Loucy (cell line): ENCODE measurements at regions not wholly inside any gene's neighbourhood (a gene's known extent, or its start where the extent isn't known, plus 50 kb on each side); places are given as distances from the start of the nearest gene placed in this dataset.

Experiments
- H2AFZ ChIP-seq: fragments of 200-600 bp; sonication (generic); 2 replicates; pipeline ENCODE4 v1.6.0; 2016; ENCODE audit warnings: antibody characterized with exemption, mild to moderate bottlenecking, low read length, moderate library complexity
- H3F3A ChIP-seq: fragments of 200-600 bp; 2 replicates; pipeline ENCODE4 v1.6.0; 2016; ENCODE audit warnings: antibody characterized with exemption, low read depth, mild to moderate bottlenecking
- H3K27me3 ChIP-seq: fragments of 200-600 bp; sonication (generic); 2 replicates; pipeline ENCODE4 v1.6.1; 2014; ENCODE audit warnings: low read length, mild to moderate bottlenecking; ENCODE audit not compliant: insufficient read depth, poor library complexity, severe bottlenecking
- H3K36me3 ChIP-seq: fragments of 200-600 bp; sonication (generic); 2 replicates; pipeline ENCODE4 v1.6.1; 2016; ENCODE audit warnings: low read length; ENCODE audit not compliant: insufficient read depth
- H3K4me1 ChIP-seq: fragments of 200-600 bp; sonication (generic); 2 replicates; pipeline ENCODE4 v1.5.1; 2014; ENCODE audit warnings: low read length, mild to moderate bottlenecking; ENCODE audit not compliant: insufficient read depth, poor library complexity, severe bottlenecking
- H3K4me2 ChIP-seq: fragments of 200-600 bp; sonication (generic); 2 replicates; pipeline ENCODE4 v1.6.0; 2014; ENCODE audit warnings: antibody characterized with exemption, low read length, low read depth, mild to moderate bottlenecking; ENCODE audit not compliant: poor library complexity, severe bottlenecking
- H3K4me3 ChIP-seq: fragments of 200-600 bp; sonication (generic); 2 replicates; pipeline ENCODE4 v1.5.1; 2014; ENCODE audit warnings: low read length, mild to moderate bottlenecking, mixed read lengths; ENCODE audit not compliant: poor library complexity, severe bottlenecking
- H3K79me2 ChIP-seq: fragments of 200-600 bp; sonication (generic); 2 replicates; pipeline ENCODE4 v1.6.1; 2014; ENCODE audit warnings: low read length; ENCODE audit not compliant: insufficient read depth
- H3K9ac ChIP-seq: fragments of 200-600 bp; sonication (generic); 2 replicates; pipeline ENCODE4 v1.6.0; 2014; ENCODE audit warnings: mild to moderate bottlenecking, low read depth, low read length, moderate library complexity; ENCODE audit not compliant: poor library complexity, severe bottlenecking
- H3K9me2 ChIP-seq: fragments of 200-600 bp; sonication (generic); replicated peaks from 2 replicates; pipeline ENCODE4 v1.6.1; 2016; ENCODE audit warnings: low read depth, low read length, mixed read lengths
- H3K9me3 ChIP-seq: fragments of 200-600 bp; sonication (generic); 2 replicates; pipeline ENCODE4 v1.6.1; 2014; ENCODE audit warnings: mild to moderate bottlenecking, antibody characterized with exemption, low read length, low read depth; ENCODE audit not compliant: insufficient read depth
- H4K20me1 ChIP-seq: fragments of 200-600 bp; sonication (generic); 2 replicates; pipeline ENCODE4 v1.6.0; 2014; ENCODE audit warnings: antibody characterized with exemption, low read length, mild to moderate bottlenecking; ENCODE audit not compliant: insufficient read depth, poor library complexity, severe bottlenecking
- EZH2phosphoT487 ChIP-seq: fragments of 200-600 bp; IDR thresholded peaks from 2 replicates; pipeline ENCODE4 v1.6.1; 2018; ENCODE audit warnings: antibody characterized with exemption, mild to moderate bottlenecking, moderate library complexity, borderline replicate concordance
- TF ChIP-seq, protein P1 (sequence below): fragments of 200-600 bp; sonication (generic); conservative IDR thresholded peaks from 2 replicates; pipeline ENCODE4 v1.5.1; 2014; ENCODE audit warnings: mild to moderate bottlenecking, antibody characterized with exemption, low read length

DNA sequence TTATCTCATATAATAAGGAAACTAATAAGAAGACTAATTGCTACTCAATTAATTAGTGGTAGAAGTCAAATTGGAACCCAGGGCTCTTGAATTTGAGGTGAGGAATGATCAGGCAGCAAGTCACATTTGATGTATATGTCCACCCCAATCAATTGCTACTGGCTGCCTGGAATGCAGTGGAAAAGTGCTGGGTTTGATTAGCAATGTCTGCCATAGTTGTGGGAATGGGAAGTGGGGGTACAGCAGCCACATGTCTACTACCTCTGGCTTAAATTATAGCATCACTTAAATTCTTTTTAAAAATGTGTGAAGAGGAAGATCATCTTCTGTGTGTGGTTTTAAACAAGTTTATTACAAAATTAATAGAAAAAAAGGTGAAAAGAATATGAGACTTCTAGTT lies 50.8 kb upstream of the NAV2 start:
- H2AFZ ChIP-seq = no peak overlapping the region
- H3K4me3 ChIP-seq = no peak overlapping the region
- H3K4me2 ChIP-seq = no peak overlapping the region
- no peaks in the 10 kb centered on the region for H3K9me2 ChIP-seq
- no peaks in the 10 kb centered on the region; the same call in 1 of the 2 replicates for H3F3A ChIP-seq
- TF ChIP-seq, protein P1, sequence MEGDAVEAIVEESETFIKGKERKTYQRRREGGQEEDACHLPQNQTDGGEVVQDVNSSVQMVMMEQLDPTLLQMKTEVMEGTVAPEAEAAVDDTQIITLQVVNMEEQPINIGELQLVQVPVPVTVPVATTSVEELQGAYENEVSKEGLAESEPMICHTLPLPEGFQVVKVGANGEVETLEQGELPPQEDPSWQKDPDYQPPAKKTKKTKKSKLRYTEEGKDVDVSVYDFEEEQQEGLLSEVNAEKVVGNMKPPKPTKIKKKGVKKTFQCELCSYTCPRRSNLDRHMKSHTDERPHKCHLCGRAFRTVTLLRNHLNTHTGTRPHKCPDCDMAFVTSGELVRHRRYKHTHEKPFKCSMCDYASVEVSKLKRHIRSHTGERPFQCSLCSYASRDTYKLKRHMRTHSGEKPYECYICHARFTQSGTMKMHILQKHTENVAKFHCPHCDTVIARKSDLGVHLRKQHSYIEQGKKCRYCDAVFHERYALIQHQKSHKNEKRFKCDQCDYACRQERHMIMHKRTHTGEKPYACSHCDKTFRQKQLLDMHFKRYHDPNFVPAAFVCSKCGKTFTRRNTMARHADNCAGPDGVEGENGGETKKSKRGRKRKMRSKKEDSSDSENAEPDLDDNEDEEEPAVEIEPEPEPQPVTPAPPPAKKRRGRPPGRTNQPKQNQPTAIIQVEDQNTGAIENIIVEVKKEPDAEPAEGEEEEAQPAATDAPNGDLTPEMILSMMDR = no peak
- TF ChIP-seq EZH2phosphoT487 = no peak
- no peaks in the 10 kb centered on the region for H3K36me3 ChIP-seq
- no peaks in the 10 kb centered on the region for H3K27me3 ChIP-seq
- H3K9ac ChIP-seq = no peak overlapping the region
- peaks cover 36% of the 10 kb centered on the region for H3K4me1 ChIP-seq
- H3K79me2 ChIP-seq = no peaks in the 10 kb centered on the region
- no peaks in the 10 kb centered on the region for H3K9me3 ChIP-seq
- H4K20me1 ChIP-seq = no peaks in the 10 kb centered on the region

DNA sequence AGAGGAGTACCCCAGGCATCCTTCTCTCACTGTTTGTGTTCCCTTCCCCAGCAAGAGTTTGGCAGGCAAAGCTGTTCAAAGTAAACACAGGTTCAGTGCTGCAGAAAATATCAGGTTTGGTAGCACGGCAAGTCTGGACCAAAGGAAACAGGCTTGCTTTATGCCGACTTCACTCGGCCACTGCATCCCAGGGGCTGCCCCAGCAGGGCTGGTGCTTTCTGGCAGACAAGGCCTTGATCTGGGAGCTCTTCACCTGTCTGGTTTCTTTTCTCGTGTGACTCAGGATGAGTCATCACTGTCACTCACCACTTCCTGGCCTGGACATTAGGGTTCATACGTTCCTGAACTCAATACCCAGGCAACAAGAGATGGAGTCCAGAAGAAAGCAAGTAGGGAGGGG lies 52.6 kb upstream of the NAV2 start:
- no peaks in the 10 kb centered on the region; the same call in 1 of the 2 replicates for H3F3A ChIP-seq
- no peaks in the 10 kb centered on the region for H3K79me2 ChIP-seq
- H3K9me2 ChIP-seq = no peaks in the 10 kb centered on the region
- H3K27me3 ChIP-seq = no peaks in the 10 kb centered on the region
- no peak overlapping the region for H3K4me2 ChIP-seq
- H3K4me1 ChIP-seq = peaks cover 33% of the 10 kb centered on the region
- H2AFZ ChIP-seq = no peak overlapping the region
- H3K4me3 ChIP-seq = no peak overlapping the region
- TF ChIP-seq EZH2phosphoT487 = no peak
- TF ChIP-seq, protein P1 = no peak
- no peaks in the 10 kb centered on the region for H3K36me3 ChIP-seq
- H3K9me3 ChIP-seq = no peaks in the 10 kb centered on the region
- no peaks in the 10 kb centered on the region for H4K20me1 ChIP-seq
- H3K9ac ChIP-seq = no peak overlapping the region

DNA sequence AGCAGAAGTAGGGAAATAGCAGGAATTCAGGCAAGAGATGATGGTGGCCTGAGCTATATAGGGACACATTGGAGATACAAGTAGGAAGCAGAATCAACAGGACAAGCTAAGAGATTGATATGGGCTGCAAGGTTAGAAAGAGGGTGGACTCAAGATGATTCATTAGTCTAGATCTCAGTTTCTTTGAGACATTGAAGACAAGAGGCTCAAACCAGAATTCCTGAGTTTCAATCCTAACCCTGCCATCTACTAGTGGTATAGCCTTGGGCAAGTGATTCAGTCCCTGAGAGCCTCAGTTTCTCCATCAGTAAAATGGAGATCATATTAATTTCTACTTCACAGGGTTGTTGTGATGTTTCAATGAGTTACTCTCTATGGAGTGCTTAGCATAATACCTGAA lies 53.1 kb upstream of the NAV2 start:
- no peaks in the 10 kb centered on the region; the same call in 1 of the 2 replicates for H3F3A ChIP-seq
- H3K9ac ChIP-seq = no peak overlapping the region
- H3K4me3 ChIP-seq = no peak overlapping the region
- no peak for TF ChIP-seq EZH2phosphoT487
- TF ChIP-seq, protein P1 = no peak
- H3K9me3 ChIP-seq = no peaks in the 10 kb centered on the region
- no peaks in the 10 kb centered on the region for H4K20me1 ChIP-seq
- no peak overlapping the region for H3K4me2 ChIP-seq
- H3K27me3 ChIP-seq = no peaks in the 10 kb centered on the region
- no peak overlapping the region for H2AFZ ChIP-seq
- H3K9me2 ChIP-seq = no peaks in the 10 kb centered on the region
- H3K4me1 ChIP-seq = peaks cover 27% of the 10 kb centered on the region
- H3K36me3 ChIP-seq = no peaks in the 10 kb centered on the region
- H3K79me2 ChIP-seq = no peaks in the 10 kb centered on the region
